ENCODE measurements at regions not wholly inside any gene's neighbourhood (a gene's known extent, or its start where the extent isn't known, plus 50 kb on each side); places are given as distances from the start of the nearest gene placed in this dataset.

- FAIRE-seq: no peak
- no peak for DNase-seq (ENCODE audit: extremely low spot score, insufficient read length, low read depth)
Measured at GRCh38 chr2:11985817-11986566, 239.6 kb downstream of the LPIN1 start.

GRCh38 chr2:11987151-11987550, 240.7 kb downstream of the LPIN1 start:
- DNase-seq (ENCODE audit: extremely low spot score, insufficient read length, low read depth) (no peak), FAIRE-seq (no peak)

- no peak for DNase-seq (ENCODE audit: extremely low spot score, insufficient read length, low read depth)
Measured at GRCh38 chr2:11988691-11989353, 242.4 kb downstream of the LPIN1 start.

GRCh38 chr2:11989354-11989703, 242.9 kb downstream of the LPIN1 start:
- DNase-seq (ENCODE audit: extremely low spot score, insufficient read length, low read depth): no peak
- FAIRE-seq: no peak

More at GRCh38 chr2:11988691-11989353, 242.4 kb downstream of the LPIN1 start:
- no peak for FAIRE-seq

- no peak for FAIRE-seq
Measured at GRCh38 chr2:11990576-11990975, 244.1 kb downstream of the LPIN1 start.

GRCh38 chr2:11993749-11994148, 247.3 kb downstream of the LPIN1 start:
- DNase-seq (ENCODE audit: extremely low spot score, insufficient read length, low read depth): no peak
- FAIRE-seq: no peak

More at GRCh38 chr2:11990576-11990975, 244.1 kb downstream of the LPIN1 start:
- no peak for DNase-seq (ENCODE audit: extremely low spot score, insufficient read length, low read depth)

GRCh38 chr2:11995456-11995855, 249.0 kb downstream of the LPIN1 start:
- no peak for DNase-seq (ENCODE audit: extremely low spot score, insufficient read length, low read depth)
- no peak for FAIRE-seq

GRCh38 chr2:11996618-11997017, 250.2 kb downstream of the LPIN1 start:
- no peak for DNase-seq (ENCODE audit: extremely low spot score, insufficient read length, low read depth)
- FAIRE-seq: no peak

- no peak for FAIRE-seq
- no peak for DNase-seq (ENCODE audit: extremely low spot score, insufficient read length, low read depth)
Measured at GRCh38 chr2:11997142-11997541, 250.7 kb downstream of the LPIN1 start.

- FAIRE-seq (peak; percentile 64), DNase-seq (ENCODE audit: extremely low spot score, insufficient read length, low read depth) (no peak)
Measured at GRCh38 chr2:11998218-11998617, 251.8 kb downstream of the LPIN1 start.

- no peak for DNase-seq (ENCODE audit: extremely low spot score, insufficient read length, low read depth)
Measured at GRCh38 chr2:11998626-11999378, 252.4 kb downstream of the LPIN1 start.

GRCh38 chr2:12001621-12002020, 255.2 kb downstream of the LPIN1 start:
- FAIRE-seq (no peak), DNase-seq (ENCODE audit: extremely low spot score, insufficient read length, low read depth) (no peak)

More at GRCh38 chr2:11998626-11999378, 252.4 kb downstream of the LPIN1 start:
- FAIRE-seq: no peak

- FAIRE-seq (no peak), DNase-seq (ENCODE audit: extremely low spot score, insufficient read length, low read depth) (no peak)
Measured at GRCh38 chr2:12002215-12002614, 255.8 kb downstream of the LPIN1 start.

GRCh38 chr2:12004713-12005112, 258.3 kb downstream of the LPIN1 start:
- no peak for FAIRE-seq
- no peak for DNase-seq (ENCODE audit: extremely low spot score, insufficient read length, low read depth)

GRCh38 chr2:12005886-12006681, 259.7 kb downstream of the LPIN1 start:
- DNase-seq (ENCODE audit: extremely low spot score, insufficient read length, low read depth) (peak; percentile 64), FAIRE-seq (peak; percentile 93)

GRCh38 chr2:12006850-12007249, 260.4 kb downstream of the LPIN1 start:
- FAIRE-seq (no peak), DNase-seq (ENCODE audit: extremely low spot score, insufficient read length, low read depth) (no peak)

GRCh38 chr2:12007282-12007681, 260.9 kb downstream of the LPIN1 start:
- FAIRE-seq (no peak), DNase-seq (ENCODE audit: extremely low spot score, insufficient read length, low read depth) (no peak)

- DNase-seq (ENCODE audit: extremely low spot score, insufficient read length, low read depth) (no peak), FAIRE-seq (peak; percentile 83)
Measured at GRCh38 chr2:12008425-12009061, 262.1 kb downstream of the LPIN1 start.

- FAIRE-seq (peak; percentile 47), DNase-seq (ENCODE audit: extremely low spot score, insufficient read length, low read depth) (no peak)
Measured at GRCh38 chr2:12009323-12009905, 263.0 kb downstream of the LPIN1 start.
